Neural progenitor cell (in vitro differentiated cells): ENCODE measurements at regions not wholly inside any gene's neighbourhood (a gene's known extent, or its start where the extent isn't known, plus 50 kb on each side); places are given as distances from the start of the nearest gene placed in this dataset.

Experiments
- EZH2 ChIP-seq: fragments of 200-600 bp; sonication (generic); IDR thresholded peaks from 2 replicates; pipeline ENCODE4 v1.6.1; 2017; ENCODE audit warnings: antibody characterized with exemption, mild to moderate bottlenecking, moderate library complexity
- EZH2phosphoT487 ChIP-seq: fragments of 200-600 bp; sonication (generic); IDR thresholded peaks from 2 replicates; pipeline ENCODE4 v1.6.1; 2017; ENCODE audit warnings: antibody characterized with exemption
- TF ChIP-seq, protein P1 (sequence below): fragments of 200-600 bp; sonication (generic); IDR thresholded peaks from 2 replicates; pipeline ENCODE4 v1.5.1; 2017; ENCODE audit warnings: antibody characterized with exemption, mild to moderate bottlenecking

DNA sequence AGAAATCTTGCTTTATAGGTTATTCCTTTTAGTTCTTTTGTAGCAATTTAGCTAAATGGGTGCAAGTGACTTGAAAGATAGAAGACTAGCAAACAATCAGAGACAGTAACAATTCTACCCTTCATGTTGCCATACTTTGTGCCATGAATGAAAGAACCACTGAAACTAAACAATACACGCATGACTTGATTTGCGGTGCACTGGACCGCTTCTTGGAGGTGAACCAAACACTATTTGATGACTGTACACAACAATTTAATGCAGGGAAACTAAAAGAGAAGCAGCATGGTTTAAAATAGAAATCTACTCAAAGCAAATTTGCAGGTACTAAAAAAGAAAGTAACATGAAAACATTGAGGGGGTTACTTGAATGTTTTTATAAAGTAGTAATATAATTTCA lies 331.0 kb upstream of the RARB start:
- TF ChIP-seq, protein P1, sequence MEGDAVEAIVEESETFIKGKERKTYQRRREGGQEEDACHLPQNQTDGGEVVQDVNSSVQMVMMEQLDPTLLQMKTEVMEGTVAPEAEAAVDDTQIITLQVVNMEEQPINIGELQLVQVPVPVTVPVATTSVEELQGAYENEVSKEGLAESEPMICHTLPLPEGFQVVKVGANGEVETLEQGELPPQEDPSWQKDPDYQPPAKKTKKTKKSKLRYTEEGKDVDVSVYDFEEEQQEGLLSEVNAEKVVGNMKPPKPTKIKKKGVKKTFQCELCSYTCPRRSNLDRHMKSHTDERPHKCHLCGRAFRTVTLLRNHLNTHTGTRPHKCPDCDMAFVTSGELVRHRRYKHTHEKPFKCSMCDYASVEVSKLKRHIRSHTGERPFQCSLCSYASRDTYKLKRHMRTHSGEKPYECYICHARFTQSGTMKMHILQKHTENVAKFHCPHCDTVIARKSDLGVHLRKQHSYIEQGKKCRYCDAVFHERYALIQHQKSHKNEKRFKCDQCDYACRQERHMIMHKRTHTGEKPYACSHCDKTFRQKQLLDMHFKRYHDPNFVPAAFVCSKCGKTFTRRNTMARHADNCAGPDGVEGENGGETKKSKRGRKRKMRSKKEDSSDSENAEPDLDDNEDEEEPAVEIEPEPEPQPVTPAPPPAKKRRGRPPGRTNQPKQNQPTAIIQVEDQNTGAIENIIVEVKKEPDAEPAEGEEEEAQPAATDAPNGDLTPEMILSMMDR: no peak
- TF ChIP-seq EZH2: no peak
- TF ChIP-seq EZH2phosphoT487: no peak
